COLO829 (cell line): ENCODE measurements at regions not wholly inside any gene's neighbourhood (a gene's known extent, or its start where the extent isn't known, plus 50 kb on each side); places are given as distances from the start of the nearest gene placed in this dataset.

Source experiments
- DNase-seq: peaks from one replicate; pipeline ENCODE4 v3.0.0; 2012; ENCODE audit warnings: low spot score

- no peak for DNase-seq
These were observed 159.3 kb upstream of the VCX3A start for GRCh38 chrX:6694221-6694620.

GRCh38 chrX:6693051-6693450 is 158.1 kb upstream of the VCX3A start:
- DNase-seq = no peak

- no peak for DNase-seq
These were observed 150.6 kb upstream of the VCX3A start for GRCh38 chrX:6685489-6685888.

GRCh38 chrX:6683353-6683752 is 148.4 kb upstream of the VCX3A start:
- DNase-seq = no peak

- DNase-seq = peak; percentile 28
These were observed 146.7 kb upstream of the VCX3A start for GRCh38 chrX:6681521-6682145.

GRCh38 chrX:6679988-6680387 is 145.1 kb upstream of the VCX3A start:
- DNase-seq = no peak

GRCh38 chrX:6679550-6679949 is 144.6 kb upstream of the VCX3A start:
- no peak for DNase-seq

- DNase-seq = no peak
These were observed 143.4 kb upstream of the VCX3A start for GRCh38 chrX:6678313-6678712.

- DNase-seq = no peak
These were observed 139.8 kb upstream of the VCX3A start for GRCh38 chrX:6674734-6675133.

GRCh38 chrX:6667048-6667768 is 132.3 kb upstream of the VCX3A start:
- no peak for DNase-seq

GRCh38 chrX:6666624-6667023 is 131.7 kb upstream of the VCX3A start:
- no peak for DNase-seq

- DNase-seq = no peak
These were observed 126.8 kb upstream of the VCX3A start for GRCh38 chrX:6661736-6662135.

GRCh38 chrX:6660567-6661264 is 125.8 kb upstream of the VCX3A start:
- no peak for DNase-seq

- DNase-seq = no peak
These were observed 110.3 kb upstream of the VCX3A start for GRCh38 chrX:6645216-6645615.

- DNase-seq = no peak
These were observed 109.5 kb upstream of the VCX3A start for GRCh38 chrX:6644411-6644810.

GRCh38 chrX:6640727-6641126 is 105.8 kb upstream of the VCX3A start:
- DNase-seq = no peak

GRCh38 chrX:6614506-6614905 is 79.6 kb upstream of the VCX3A start:
- no peak for DNase-seq

GRCh38 chrX:6599230-6599860 is 64.4 kb upstream of the VCX3A start:
- no peak for DNase-seq
